GM12878 (cell line): ENCODE measurements at regions not wholly inside any gene's neighbourhood (a gene's known extent, or its start where the extent isn't known, plus 50 kb on each side); places are given as distances from the start of the nearest gene placed in this dataset.
"Not testable (repeated sequence)": the region's sequence is repeated elsewhere in the genome, so short reads cannot be mapped to it uniquely, and the experiment has no call there.

ENCODE experiments used
- ATAC-seq: fragments of 200-7000 bp; cut with Tn5 transposase; 3 replicates; pipeline ENCODE4 v1.9.1; 2020; ENCODE audit warnings: mild to moderate bottlenecking, moderate library complexity
- BruUV-seq: library from RNA; stranded (reverse); fragments of 400-500 nt; replicated peaks from 2 replicates; lab custom pipeline; 2021; lab: Mats Ljungman, UMichigan
- CTCF ChIA-PET: fragments of 300-600 bp; sonication (Branson Sonifier 250); formaldehyde crosslinking; extraction: SDS; loops from one replicate; lab custom pipeline; 2021; ENCODE audit warnings: inconsistent platforms; lab: Yijun Ruan, JAX
- POLR2A ChIA-PET: fragments of 350-600 bp; formaldehyde crosslinking; extraction: SDS; loops from one replicate; lab custom pipeline; 2021; ENCODE audit warnings: inconsistent platforms; lab: Charles Lee
- RAD21 ChIA-PET: fragments of 300-600 bp; sonication (Branson Sonifier 250); formaldehyde crosslinking; loops from one replicate; lab custom pipeline; 2023; ENCODE audit warnings: antibody characterized with exemption; ENCODE audit not compliant: unreplicated experiment; lab: Charles Lee
- SMC1A ChIA-PET: fragments of 300-600 bp; sonication (Branson Sonifier 250); formaldehyde crosslinking; loops from one replicate; lab custom pipeline; 2023; ENCODE audit not compliant: unreplicated experiment, uncharacterized antibody; lab: Charles Lee
- DNase-seq: peaks from one replicate; pipeline ENCODE4 v3.0.0-alpha.2; 2011; ENCODE audit warnings: low read depth, low spot score
- FAIRE-seq: peaks from 3 replicates; lab custom pipeline; 2011; peaks lifted over from hg19 to GRCh38; lab: Jason Lieb, UNC
- H2AFZ ChIP-seq: 2 replicates; pipeline ENCODE4 v1.6.0; 2011; ENCODE audit warnings: low read depth, low read length, control low read depth; ENCODE audit not compliant: control insufficient read depth
- H3K27ac ChIP-seq: 2 replicates; pipeline ENCODE4 v1.5.1; 2011; ENCODE audit warnings: control low read depth; ENCODE audit not compliant: control insufficient read depth, insufficient read depth
- H3K27me3 ChIP-seq, 2 experiments: replicated peaks in 1 of 2; 2 replicates each; pipeline versions ENCODE4 v1.6.0 to v1.6.1; 2011; ENCODE audit warnings: low read length in 1 of 2; ENCODE audit not compliant: control insufficient read depth in 2 of 2, insufficient read depth in 2 of 2
- H3K36me3 ChIP-seq, 2 experiments: 2 replicates each; pipeline ENCODE4 v1.5.1; 2011; ENCODE audit warnings: low read length in 1 of 2; ENCODE audit not compliant: control insufficient read depth in 2 of 2, insufficient read depth in 2 of 2
- H3K4me1 ChIP-seq: 2 replicates; pipeline ENCODE4 v1.6.1; 2011; ENCODE audit warnings: mild to moderate bottlenecking, low read length, moderate library complexity, mixed read lengths; ENCODE audit not compliant: control insufficient read depth, insufficient read depth
- H3K4me2 ChIP-seq: 2 replicates; pipeline ENCODE4 v1.6.0; 2011; ENCODE audit warnings: control low read depth; ENCODE audit not compliant: control insufficient read depth, insufficient read depth
- H3K4me3 ChIP-seq: fragments of 200-600 bp; sonication (generic); 2 replicates; pipeline ENCODE4 v1.5.1; 2016
- H3K79me2 ChIP-seq: 2 replicates; pipeline ENCODE4 v1.6.0; 2011; ENCODE audit warnings: low read length; ENCODE audit not compliant: control insufficient read depth, insufficient read depth
- H3K9ac ChIP-seq: 2 replicates; pipeline ENCODE4 v1.8.0; 2011; ENCODE audit warnings: low read length, control low read depth, mixed read lengths; ENCODE audit not compliant: control insufficient read depth, insufficient read depth
- H3K9me3 ChIP-seq: replicated peaks from 3 replicates; pipeline ENCODE4 v1.5.1; 2011; ENCODE audit warnings: mild to moderate bottlenecking, low read length; ENCODE audit not compliant: control insufficient read depth, insufficient read depth
- H4K20me1 ChIP-seq: 2 replicates; pipeline ENCODE4 v1.6.0; 2011; ENCODE audit not compliant: control insufficient read depth, insufficient read depth
- CBX3 ChIP-seq: fragments of 200-600 bp; sonication (generic); IDR thresholded peaks from 2 replicates; pipeline ENCODE4 v1.6.1; 2016; ENCODE audit warnings: low read depth, borderline replicate concordance
- LARP7 ChIP-seq: fragments of 450-650 bp; IDR thresholded peaks from 2 replicates; pipeline ENCODE4 v1.6.1; 2017; ENCODE audit warnings: mild to moderate bottlenecking
- MLLT1 ChIP-seq: fragments of 450-650 bp; IDR thresholded peaks from 2 replicates; pipeline ENCODE4 v1.6.1; 2016; ENCODE audit warnings: mild to moderate bottlenecking
- MYC ChIP-seq: IDR thresholded peaks from 2 replicates; pipeline ENCODE4 v1.6.1; 2011; ENCODE audit warnings: mild to moderate bottlenecking, low read length, moderate library complexity, inconsistent platforms; ENCODE audit not compliant: insufficient read depth, insufficient replicate concordance, insufficient read length, severe bottlenecking
- RBBP5 ChIP-seq: fragments of 200-600 bp; sonication (generic); conservative IDR thresholded peaks from 2 replicates; pipeline ENCODE4 v1.6.1; 2016
- SRF ChIP-seq, 2 experiments: IDR thresholded peaks; 2 replicates each; pipeline ENCODE4 v1.6.1; 2011; ENCODE audit warnings: low read depth in 2 of 2, low read length in 2 of 2, mild to moderate bottlenecking in 1 of 2, moderate library complexity in 1 of 2
- ZNF622 ChIP-seq: fragments of 450-650 bp; IDR thresholded peaks from 2 replicates; pipeline ENCODE4 v1.6.1; 2017; ENCODE audit warnings: mild to moderate bottlenecking, inconsistent platforms
- WGBS: methylation state at CpG from one replicate; pipeline ENCODE4 v1.1.6; 2016; ENCODE audit warnings: low lambda C conversion rate; ENCODE audit not compliant: insufficient replicate concordance, insufficient coverage; ENCODE audit errors: missing lambda C conversion rate; 5-methylcytosine and 5-hydroxymethylcytosine counted together
- in situ Hi-C: fragments of 300-500 bp; cut with MboI; formaldehyde crosslinking; loops from 9 replicates; pipeline ENCODE4 v1.14.3; 2018; ENCODE audit warnings: mixed read lengths
- intact Hi-C: fragments of 100-400 bp; cut with micrococcal nuclease; formaldehyde crosslinking; loops from one replicate; pipeline ENCODE4 v1.14.2; 2022; ENCODE audit not compliant: unreplicated experiment

GRCh38 chr7:69389216-69389615 is 209.1 kb upstream of the AUTS2 start:
- WGBS = 4% methylated on average over 4 of the region's 4 CpGs
- intact Hi-C loops = no loop called here
- H3K36me3 ChIP-seq = no peaks in the 10 kb centered on the region
- in situ Hi-C loops = no loop called here
- DNase-seq = no peak
- H3K27me3 ChIP-seq = no peaks in the 10 kb centered on the region
- TF ChIP-seq ZNF622 = no peak
- no peak for TF ChIP-seq LARP7
- TF ChIP-seq MYC = no peak
- no peak for TF ChIP-seq MLLT1
- TF ChIP-seq SRF (IDR thresholded peaks at IDR 0.05; ENCODE audit: low read depth in 2 of 2, low read length in 2 of 2) = no peak
- no peak for TF ChIP-seq CBX3
- no peak for TF ChIP-seq RBBP5
- BruUV-seq = no TSS peak
- no peak overlapping the region for H2AFZ ChIP-seq
- no peak for FAIRE-seq
- no peak overlapping the region for H3K4me2 ChIP-seq
- H3K27ac ChIP-seq = no peak overlapping the region
- ChIA-PET SMC1A (interaction anchor here (1.6 kb wide), 1 partner anchor 10 kb away, joined by 6 read pairs; no protein-coding TSS in a partner anchor), CTCF (interaction anchor here (0.7 kb wide), 1 partner anchor 78 kb away, joined by 3 read pairs; no protein-coding TSS in a partner anchor), RAD21 (no interaction called here), POLR2A (no interaction called here)
- ATAC-seq = no peak
- H4K20me1 ChIP-seq = no peaks in the 10 kb centered on the region
- H3K9ac ChIP-seq = no peak overlapping the region
- H3K79me2 ChIP-seq = no peaks in the 10 kb centered on the region
- H3K4me3 ChIP-seq = no peak overlapping the region
- no peaks in the 10 kb centered on the region for H3K4me1 ChIP-seq
- H3K9me3 ChIP-seq = no peaks in the 10 kb centered on the region

- POLR2A ChIA-PET, H3K9ac ChIP-seq, DNase-seq, H3K27me3 ChIP-seq, H4K20me1 ChIP-seq, intact Hi-C loops, H3K4me3 ChIP-seq, ATAC-seq, FAIRE-seq, H3K9me3 ChIP-seq, in situ Hi-C loops, H2AFZ ChIP-seq, BruUV-seq, SMC1A ChIA-PET, H3K4me2 ChIP-seq, CTCF ChIA-PET, H3K27ac ChIP-seq, H3K79me2 ChIP-seq, H3K4me1 ChIP-seq, H3K36me3 ChIP-seq: not testable (repeated sequence)
- RAD21 ChIA-PET = interaction anchor here (0.6 kb wide), 1 partner anchor 1328 kb away, joined by 3 read pairs; no protein-coding TSS in a partner anchor
- 67% methylated on average over 28 of the region's 30 CpGs for WGBS
Measured at GRCh38 chr7:69393912-69394311, 204.4 kb upstream of the AUTS2 start.
